ENCODE measurements at regions not wholly inside any gene's neighbourhood (a gene's known extent, or its start where the extent isn't known, plus 50 kb on each side); places are given as distances from the start of the nearest gene placed in this dataset.

DNA sequence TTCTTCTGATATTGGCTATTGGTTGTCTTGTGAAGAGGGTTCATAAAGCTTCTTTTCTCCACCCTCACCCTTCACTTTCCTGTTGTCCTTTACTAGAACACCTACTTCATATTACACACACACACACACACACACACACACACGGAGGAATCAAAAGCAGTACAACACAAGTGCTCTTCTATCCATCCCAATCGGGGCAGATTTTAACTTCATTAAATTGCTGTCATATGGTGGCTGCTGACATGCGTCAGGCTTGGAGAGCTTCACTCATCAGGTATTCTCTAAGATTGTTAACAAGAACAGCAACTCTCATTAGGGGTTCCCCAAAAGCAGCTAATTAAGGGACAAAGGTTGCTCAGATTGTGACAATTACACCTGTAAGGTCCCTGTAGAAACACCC lies 239.1 kb upstream of the MEIS2 start:
- no peak for TF ChIP-seq POLR2A (IDR thresholded peaks at IDR 0.05)
- TF ChIP-seq CTCF (IDR thresholded peaks at IDR 0.05) = no peak
